ENCODE measurements at regions not wholly inside any gene's neighbourhood (a gene's known extent, or its start where the extent isn't known, plus 50 kb on each side); places are given as distances from the start of the nearest gene placed in this dataset.

DNA sequence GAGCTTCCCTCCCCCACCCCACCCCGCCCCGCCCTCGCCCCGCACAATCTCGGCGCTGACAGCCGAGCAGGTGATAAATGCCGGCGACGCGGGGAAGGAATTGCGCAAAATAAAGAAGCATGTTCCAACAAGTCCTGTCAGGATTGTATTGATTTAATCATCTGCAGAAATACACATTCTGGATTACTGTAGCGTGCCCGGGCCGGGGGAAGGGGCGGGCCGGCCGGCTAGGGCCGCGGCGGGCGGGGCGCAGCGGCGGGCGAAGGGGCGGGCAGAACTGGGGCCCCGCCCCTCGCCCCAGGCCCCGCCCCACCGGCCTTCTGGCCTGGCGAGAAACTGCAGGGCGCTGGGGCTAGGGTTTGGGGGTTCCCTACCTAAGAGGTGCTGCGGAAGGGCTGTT is 88.9 kb upstream of the PAX2 start:
- Histone ChIP-seq H3K4me3 (peak overlapping the region in 1 of 4 donors; percentile 28), H3K9me3 (no peaks in the 10 kb centered on the region), H3K4me1 (peaks cover 0 to 35% (median 13%) of the 10 kb centered on the region in 4 donors), H3K27me3 (peaks cover 0 to 80% of the 10 kb centered on the region in 2 donors), H3K27ac (no peak overlapping the region), H3K36me3 (no peaks in the 10 kb centered on the region)
- DNase-seq, result no peak
- TF ChIP-seq POLR2A (IDR thresholded peaks at IDR 0.05), result no peak
- TF ChIP-seq, protein P1, sequence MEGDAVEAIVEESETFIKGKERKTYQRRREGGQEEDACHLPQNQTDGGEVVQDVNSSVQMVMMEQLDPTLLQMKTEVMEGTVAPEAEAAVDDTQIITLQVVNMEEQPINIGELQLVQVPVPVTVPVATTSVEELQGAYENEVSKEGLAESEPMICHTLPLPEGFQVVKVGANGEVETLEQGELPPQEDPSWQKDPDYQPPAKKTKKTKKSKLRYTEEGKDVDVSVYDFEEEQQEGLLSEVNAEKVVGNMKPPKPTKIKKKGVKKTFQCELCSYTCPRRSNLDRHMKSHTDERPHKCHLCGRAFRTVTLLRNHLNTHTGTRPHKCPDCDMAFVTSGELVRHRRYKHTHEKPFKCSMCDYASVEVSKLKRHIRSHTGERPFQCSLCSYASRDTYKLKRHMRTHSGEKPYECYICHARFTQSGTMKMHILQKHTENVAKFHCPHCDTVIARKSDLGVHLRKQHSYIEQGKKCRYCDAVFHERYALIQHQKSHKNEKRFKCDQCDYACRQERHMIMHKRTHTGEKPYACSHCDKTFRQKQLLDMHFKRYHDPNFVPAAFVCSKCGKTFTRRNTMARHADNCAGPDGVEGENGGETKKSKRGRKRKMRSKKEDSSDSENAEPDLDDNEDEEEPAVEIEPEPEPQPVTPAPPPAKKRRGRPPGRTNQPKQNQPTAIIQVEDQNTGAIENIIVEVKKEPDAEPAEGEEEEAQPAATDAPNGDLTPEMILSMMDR (IDR thresholded peaks at IDR 0.05), result no peak

DNA sequence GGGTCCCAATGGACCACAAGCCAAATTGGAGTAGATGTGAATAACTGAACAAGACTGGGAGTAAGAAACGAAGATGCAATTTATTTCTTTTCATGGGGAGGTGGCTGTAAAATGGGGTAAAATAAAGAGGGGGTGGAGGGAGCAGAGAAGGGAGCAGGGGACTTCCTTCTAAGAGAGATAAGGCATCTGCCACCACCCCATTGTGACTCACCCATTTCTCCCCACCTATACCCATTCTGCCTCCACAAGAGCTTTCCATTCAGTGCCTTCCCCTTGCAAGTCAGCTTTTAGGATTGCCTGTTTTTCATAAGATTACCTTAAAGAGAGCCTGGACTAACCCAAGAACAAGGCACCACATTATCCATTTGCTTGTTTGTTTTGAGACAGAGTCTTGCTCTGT is 87.1 kb upstream of the PAX2 start:
- H3K4me1 ChIP-seq, result peaks cover 0 to 35% (median 13%) of the 10 kb centered on the region in 4 donors
- no peak for DNase-seq
- H3K27ac ChIP-seq, result no peak overlapping the region
- H3K9me3 ChIP-seq, result no peaks in the 10 kb centered on the region
- H3K27me3 ChIP-seq, result peaks cover 0 to 69% of the 10 kb centered on the region in 2 donors
- TF ChIP-seq POLR2A (IDR thresholded peaks at IDR 0.05), result no peak
- TF ChIP-seq, protein P1 (IDR thresholded peaks at IDR 0.05), result no peak
- H3K36me3 ChIP-seq, result no peaks in the 10 kb centered on the region
- H3K4me3 ChIP-seq, result no peak overlapping the region

DNA sequence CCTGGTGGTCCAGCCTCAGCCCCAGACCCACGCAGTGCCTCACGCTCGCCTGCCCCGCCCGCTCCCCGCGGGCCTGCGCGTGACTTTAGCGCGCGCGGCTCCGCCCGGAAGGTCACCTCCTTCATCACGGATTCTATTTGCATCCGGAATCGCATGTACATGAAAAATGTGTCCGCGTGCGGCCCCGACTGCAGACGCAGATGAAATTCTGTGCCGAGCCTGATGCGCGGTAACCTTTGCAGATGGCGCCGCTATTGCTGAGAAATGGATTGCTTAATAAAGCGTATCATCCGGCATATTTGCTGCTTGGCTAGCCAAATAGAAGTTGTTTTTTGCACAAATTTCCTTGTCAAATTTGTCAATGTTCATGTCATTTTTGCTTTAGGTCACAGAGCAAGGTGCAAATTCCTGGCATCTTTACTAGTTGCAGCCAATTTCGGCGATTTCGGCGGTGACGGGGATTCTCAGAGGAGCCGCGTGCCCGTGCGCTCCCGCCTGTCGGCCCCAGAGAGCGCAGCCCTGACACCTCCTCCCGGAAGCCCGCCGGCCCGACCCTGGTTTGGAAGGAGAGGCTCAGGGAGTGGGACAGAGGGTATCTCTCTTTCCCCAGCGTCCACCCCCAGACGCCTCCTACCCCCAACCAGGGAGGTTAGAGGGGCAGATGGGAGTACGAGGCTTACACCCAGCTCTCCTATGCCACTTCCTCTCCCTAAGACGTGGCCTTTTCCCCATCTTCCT is 85.9 kb upstream of the PAX2 start:
- DNase-seq, result no peak
- H3K4me3 ChIP-seq, result no peak overlapping the region
- no peaks in the 10 kb centered on the region for H3K36me3 ChIP-seq
- no peak overlapping the region for H3K27ac ChIP-seq
- H3K4me1 ChIP-seq, result peaks cover 0 to 25% (median 10%) of the 10 kb centered on the region in 4 donors
- peaks cover 0 to 58% of the 10 kb centered on the region in 2 donors for H3K27me3 ChIP-seq
- no peaks in the 10 kb centered on the region for H3K9me3 ChIP-seq
- no peak for TF ChIP-seq POLR2A (IDR thresholded peaks at IDR 0.05)
- TF ChIP-seq, protein P1 (IDR thresholded peaks at IDR 0.05), result no peak

DNA sequence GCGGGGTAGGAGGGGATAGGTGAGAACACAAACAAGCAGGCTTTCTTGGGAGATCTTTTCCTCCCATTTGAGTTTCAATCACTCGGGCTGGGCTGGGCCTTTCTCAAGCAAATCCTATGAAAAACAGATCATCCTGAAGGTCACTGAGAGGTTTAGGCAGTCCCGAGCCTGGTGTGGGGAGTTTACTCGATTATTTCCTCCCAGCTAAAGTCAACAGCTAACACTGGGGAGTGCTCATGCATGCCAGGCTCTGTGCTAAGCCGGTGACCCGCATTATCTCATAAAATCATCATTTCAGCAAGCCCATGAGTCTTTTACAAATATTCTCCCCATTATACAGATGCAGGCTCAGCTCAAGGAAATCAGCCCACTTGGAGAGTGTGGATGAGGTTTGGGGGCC is 85.0 kb upstream of the PAX2 start:
- H3K27ac ChIP-seq, result no peak overlapping the region
- TF ChIP-seq, protein P1 (IDR thresholded peaks at IDR 0.05), result no peak
- TF ChIP-seq POLR2A (IDR thresholded peaks at IDR 0.05), result no peak
- no peak overlapping the region for H3K4me3 ChIP-seq
- H3K36me3 ChIP-seq, result no peaks in the 10 kb centered on the region
- H3K27me3 ChIP-seq, result peaks cover 0 to 50% of the 10 kb centered on the region in 2 donors
- H3K9me3 ChIP-seq, result no peaks in the 10 kb centered on the region
- peaks cover 0 to 16% (median 6%) of the 10 kb centered on the region in 4 donors for H3K4me1 ChIP-seq
- DNase-seq, result no peak

DNA sequence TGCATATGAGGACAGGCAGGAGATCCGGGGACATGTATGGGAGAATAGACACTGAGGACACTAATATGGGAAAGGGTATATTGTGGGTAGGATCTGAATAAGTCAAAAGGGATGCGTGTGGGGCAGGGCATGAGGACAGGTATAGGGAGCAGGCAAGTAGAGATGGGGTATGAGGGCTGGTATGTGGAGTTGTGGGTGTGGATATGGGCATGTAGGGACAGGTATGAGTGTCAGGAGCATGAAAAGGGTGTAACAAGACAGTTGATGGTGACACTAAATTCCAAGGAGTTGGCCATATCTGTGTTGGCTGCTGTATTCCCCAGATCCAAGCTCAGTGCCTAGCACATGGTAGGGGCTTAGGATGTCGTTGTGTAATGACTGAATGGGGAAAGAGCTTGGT is 84.4 kb upstream of the PAX2 start:
- Histone ChIP-seq H3K4me3 (no peak overlapping the region), H3K36me3 (no peaks in the 10 kb centered on the region), H3K4me1 (peaks cover 0 to 10% (median 4%) of the 10 kb centered on the region in 4 donors), H3K27ac (no peak overlapping the region), H3K9me3 (no peaks in the 10 kb centered on the region), H3K27me3 (peaks cover 0 to 44% of the 10 kb centered on the region in 2 donors)
- DNase-seq, result no peak
- no peak for TF ChIP-seq POLR2A (IDR thresholded peaks at IDR 0.05)
- TF ChIP-seq, protein P1 (IDR thresholded peaks at IDR 0.05), result no peak
